Esophagus squamous epithelium (tissue), 5 donors: ENCODE measurements at regions not wholly inside any gene's neighbourhood (a gene's known extent, or its start where the extent isn't known, plus 50 kb on each side); places are given as distances from the start of the nearest gene placed in this dataset.

ENCODE experiments used
- DNase-seq: peaks from one replicate; lab custom pipeline; 2025; lab: John Stamatoyannopoulos, UW
- H3K27ac ChIP-seq, 4 donors: fragments of 200-600 bp; sonication (generic); one replicate each; pipeline ENCODE4 v1.5.1; 2016 to 2019; ENCODE audit warnings: mild to moderate bottlenecking in 1 of 4
- H3K27me3 ChIP-seq, 4 donors: fragments of 200-600 bp; sonication (generic); 1 replicate in 3 of 4; 2 replicates in 1 of 4; pipeline versions ENCODE4 v1.5.1 to v1.6.0; 2017 to 2021; ENCODE audit warnings: antibody characterized with exemption in 1 of 4
- H3K36me3 ChIP-seq, 3 donors: fragments of 200-600 bp; sonication (generic); one replicate each; pipeline ENCODE4 v1.5.1; 2016 to 2019
- H3K4me1 ChIP-seq, 3 donors: fragments of 200-600 bp; sonication (generic); one replicate each; pipeline ENCODE4 v1.5.1; 2017 to 2019
- H3K4me3 ChIP-seq, 4 donors: fragments of 200-600 bp; sonication (generic); 1 replicate in 3 of 4; 2 replicates in 1 of 4; pipeline ENCODE4 v1.5.1; 2016 to 2019; ENCODE audit warnings: mild to moderate bottlenecking in 2 of 4, moderate library complexity in 1 of 4
- H3K9me3 ChIP-seq, 3 donors: fragments of 200-600 bp; sonication (generic); one replicate each; pipeline ENCODE4 v1.5.1; 2016 to 2019
- POLR2A ChIP-seq, 4 donors: fragments of 450-650 bp; IDR thresholded peaks; one replicate each; pipeline ENCODE4 v1.6.1; 2017; ENCODE audit warnings: antibody characterized with exemption in 4 of 4, mild to moderate bottlenecking in 4 of 4, moderate library complexity in 3 of 4
- WGBS, 2 donors: methylation state at CpG; one replicate each; pipeline ENCODE4 v1.1.5; 2018; 5-methylcytosine and 5-hydroxymethylcytosine counted together
- intact Hi-C: fragments of 100-400 bp; cut with DNase I; formaldehyde crosslinking; loops from one replicate; pipeline ENCODE4 v1.15.0; 2022
- TF ChIP-seq, protein P1 (sequence below), 6 experiments: fragments of 450-650 bp in 4 of 6; fragments of 200-600 bp in 2 of 6; sonication (generic) in 2 of 6; IDR thresholded peaks; one replicate each; pipeline ENCODE4 v1.5.1; 2016 to 2019; ENCODE audit warnings: antibody characterized with exemption in 6 of 6, mild to moderate bottlenecking in 4 of 6, moderate library complexity in 4 of 6
- donor health status: DM: yes; HTN: yes; CAD: no.

- Histone ChIP-seq H3K36me3 (no peaks in the 10 kb centered on the region), H3K27me3 (peaks cover 0 to 14% (median 0%) of the 10 kb centered on the region in 4 donors), H3K4me1 (no peaks in the 10 kb centered on the region), H3K4me3 (no peak overlapping the region), H3K9me3 (no peaks in the 10 kb centered on the region), H3K27ac (no peak overlapping the region)
- no peak for TF ChIP-seq POLR2A (IDR thresholded peaks at IDR 0.05)
- TF ChIP-seq, protein P1, sequence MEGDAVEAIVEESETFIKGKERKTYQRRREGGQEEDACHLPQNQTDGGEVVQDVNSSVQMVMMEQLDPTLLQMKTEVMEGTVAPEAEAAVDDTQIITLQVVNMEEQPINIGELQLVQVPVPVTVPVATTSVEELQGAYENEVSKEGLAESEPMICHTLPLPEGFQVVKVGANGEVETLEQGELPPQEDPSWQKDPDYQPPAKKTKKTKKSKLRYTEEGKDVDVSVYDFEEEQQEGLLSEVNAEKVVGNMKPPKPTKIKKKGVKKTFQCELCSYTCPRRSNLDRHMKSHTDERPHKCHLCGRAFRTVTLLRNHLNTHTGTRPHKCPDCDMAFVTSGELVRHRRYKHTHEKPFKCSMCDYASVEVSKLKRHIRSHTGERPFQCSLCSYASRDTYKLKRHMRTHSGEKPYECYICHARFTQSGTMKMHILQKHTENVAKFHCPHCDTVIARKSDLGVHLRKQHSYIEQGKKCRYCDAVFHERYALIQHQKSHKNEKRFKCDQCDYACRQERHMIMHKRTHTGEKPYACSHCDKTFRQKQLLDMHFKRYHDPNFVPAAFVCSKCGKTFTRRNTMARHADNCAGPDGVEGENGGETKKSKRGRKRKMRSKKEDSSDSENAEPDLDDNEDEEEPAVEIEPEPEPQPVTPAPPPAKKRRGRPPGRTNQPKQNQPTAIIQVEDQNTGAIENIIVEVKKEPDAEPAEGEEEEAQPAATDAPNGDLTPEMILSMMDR (IDR thresholded peaks at IDR 0.05): no peak
- WGBS, 2 donors: 82 to 92% methylated on average over 3 of the region's 3 CpGs
- DNase-seq: no peak
- intact Hi-C loops: no loop called here
Measured at GRCh38 chr2:12957251-12957650, 240.5 kb downstream of the TRIB2 start.

GRCh38 chr2:12959935-12960334 is 243.2 kb downstream of the TRIB2 start:
- Histone ChIP-seq H3K4me1 (no peaks in the 10 kb centered on the region), H3K4me3 (no peak overlapping the region), H3K27ac (no peak overlapping the region), H3K36me3 (no peaks in the 10 kb centered on the region), H3K9me3 (no peaks in the 10 kb centered on the region), H3K27me3 (peaks cover 0 to 7% (median 0%) of the 10 kb centered on the region in 4 donors)
- no peak for DNase-seq
- TF ChIP-seq, protein P1 (IDR thresholded peaks at IDR 0.05): no peak
- TF ChIP-seq POLR2A (IDR thresholded peaks at IDR 0.05): no peak
- intact Hi-C loops: no loop called here
- WGBS, 2 donors: 55 to 84% methylated on average over 2 of the region's 2 CpGs

GRCh38 chr2:12960671-12961070 is 243.9 kb downstream of the TRIB2 start:
- 87 to 100% methylated on average over 1 of the region's 1 CpG for WGBS, 2 donors
- intact Hi-C loops: no loop called here
- DNase-seq: no peak

GRCh38 chr2:12964904-12965539 is 248.3 kb downstream of the TRIB2 start:
- intact Hi-C loops: no loop called here
- DNase-seq: no peak
- WGBS, 2 donors: 79% methylated on average over 5 of the region's 5 CpGs
- no peak overlapping the region for H3K27ac ChIP-seq
- TF ChIP-seq, protein P1 (IDR thresholded peaks at IDR 0.05): no peak
- no peaks in the 10 kb centered on the region for H3K36me3 ChIP-seq
- H3K9me3 ChIP-seq: no peaks in the 10 kb centered on the region
- no peak overlapping the region for H3K4me3 ChIP-seq
- peaks cover 0 to 3% (median 0%) of the 10 kb centered on the region in 4 donors for H3K27me3 ChIP-seq
- peaks cover 0 to 8% (median 0%) of the 10 kb centered on the region in 3 donors for H3K4me1 ChIP-seq

More at GRCh38 chr2:12960671-12961070, 243.9 kb downstream of the TRIB2 start:
- H3K27me3 ChIP-seq: peaks cover 0 to 7% (median 0%) of the 10 kb centered on the region in 4 donors
- no peaks in the 10 kb centered on the region for H3K36me3 ChIP-seq
- H3K27ac ChIP-seq: no peak overlapping the region
- no peak overlapping the region for H3K4me3 ChIP-seq
- peaks cover 0 to 4% (median 0%) of the 10 kb centered on the region in 3 donors for H3K4me1 ChIP-seq
- no peak for TF ChIP-seq POLR2A (IDR thresholded peaks at IDR 0.05)
- TF ChIP-seq, protein P1 (IDR thresholded peaks at IDR 0.05): no peak
- no peaks in the 10 kb centered on the region for H3K9me3 ChIP-seq

- no peak for DNase-seq
- TF ChIP-seq POLR2A (IDR thresholded peaks at IDR 0.05): no peak
- TF ChIP-seq, protein P1 (IDR thresholded peaks at IDR 0.05): no peak
- intact Hi-C loops: no loop called here
- Histone ChIP-seq H3K27ac (no peak overlapping the region), H3K36me3 (no peaks in the 10 kb centered on the region), H3K4me3 (no peak overlapping the region), H3K9me3 (no peaks in the 10 kb centered on the region), H3K4me1 (peaks cover 0 to 8% (median 0%) of the 10 kb centered on the region in 3 donors), H3K27me3 (no peaks in the 10 kb centered on the region)
Measured at GRCh38 chr2:12965540-12966269, 249.0 kb downstream of the TRIB2 start.
